HG03025 (cell line): ENCODE measurements at regions not wholly inside any gene's neighbourhood (a gene's known extent, or its start where the extent isn't known, plus 50 kb on each side); places are given as distances from the start of the nearest gene placed in this dataset.

Experiments
- ATAC-seq: cut with Tn5 transposase; IDR thresholded peaks from one replicate; pipeline ENCODE4 v1.9.1; 2021; ENCODE audit warnings: mild to moderate bottlenecking, moderate library complexity; ENCODE audit not compliant: unreplicated experiment, low FRiP score

- no peak for ATAC-seq
Measured at GRCh38 chr15:98025237-98025636, 64.7 kb downstream of the ARRDC4 start.

- no peak for ATAC-seq
Measured at GRCh38 chr15:98034731-98035130, 74.2 kb downstream of the ARRDC4 start.

GRCh38 chr15:98035134-98035533 lies 74.6 kb downstream of the ARRDC4 start:
- no peak for ATAC-seq

GRCh38 chr15:98035577-98036010 lies 75.1 kb downstream of the ARRDC4 start:
- no peak for ATAC-seq

- ATAC-seq = no peak
Measured at GRCh38 chr15:98039596-98039995, 79.1 kb downstream of the ARRDC4 start.

GRCh38 chr15:98040146-98040545 lies 79.6 kb downstream of the ARRDC4 start:
- ATAC-seq = no peak

- ATAC-seq = no peak
Measured at GRCh38 chr15:98043160-98044014, 82.9 kb downstream of the ARRDC4 start.

GRCh38 chr15:98051734-98052133 lies 91.2 kb downstream of the ARRDC4 start:
- ATAC-seq = no peak

GRCh38 chr15:98057453-98057852 lies 97.0 kb downstream of the ARRDC4 start:
- ATAC-seq = no peak

- ATAC-seq = no peak
Measured at GRCh38 chr15:98062869-98063268, 102.4 kb downstream of the ARRDC4 start.

- no peak for ATAC-seq
Measured at GRCh38 chr15:98063315-98063714, 102.8 kb downstream of the ARRDC4 start.

GRCh38 chr15:98063871-98064270 lies 103.4 kb downstream of the ARRDC4 start:
- no peak for ATAC-seq

GRCh38 chr15:98067339-98067738 lies 106.8 kb downstream of the ARRDC4 start:
- ATAC-seq = no peak

GRCh38 chr15:98069256-98069655 lies 108.8 kb downstream of the ARRDC4 start:
- no peak for ATAC-seq

GRCh38 chr15:98070137-98070536 lies 109.6 kb downstream of the ARRDC4 start:
- no peak for ATAC-seq

- ATAC-seq = no peak
Measured at GRCh38 chr15:98071786-98072185, 111.3 kb downstream of the ARRDC4 start.

GRCh38 chr15:98075441-98075840 lies 114.9 kb downstream of the ARRDC4 start:
- ATAC-seq = no peak

- no peak for ATAC-seq
Measured at GRCh38 chr15:98076021-98076816, 115.7 kb downstream of the ARRDC4 start.

GRCh38 chr15:98077186-98077585 lies 116.7 kb downstream of the ARRDC4 start:
- no peak for ATAC-seq

- no peak for ATAC-seq
Measured at GRCh38 chr15:98080791-98081190, 120.3 kb downstream of the ARRDC4 start.

GRCh38 chr15:98083203-98083910 lies 122.9 kb downstream of the ARRDC4 start:
- ATAC-seq = no peak
